Epithelial cell of esophagus (primary cell): ENCODE measurements at regions not wholly inside any gene's neighbourhood (a gene's known extent, or its start where the extent isn't known, plus 50 kb on each side); places are given as distances from the start of the nearest gene placed in this dataset.

Experiments used
- DNase-seq: peaks from one replicate; pipeline ENCODE4 v3.0.0; 2010; ENCODE audit warnings: low read depth
- H3K4me3 ChIP-seq: 2 replicates; pipeline ENCODE4 v1.5.1; 2011; ENCODE audit warnings: mild to moderate bottlenecking, low read length, control low read depth
- TF ChIP-seq, protein P1 (sequence below): IDR thresholded peaks from 2 replicates; pipeline ENCODE4 v1.5.1; 2011; ENCODE audit warnings: low read depth, mild to moderate bottlenecking, low read length, control low read depth, inconsistent platforms; ENCODE audit not compliant: insufficient read depth; ENCODE audit errors: missing control alignments

DNA sequence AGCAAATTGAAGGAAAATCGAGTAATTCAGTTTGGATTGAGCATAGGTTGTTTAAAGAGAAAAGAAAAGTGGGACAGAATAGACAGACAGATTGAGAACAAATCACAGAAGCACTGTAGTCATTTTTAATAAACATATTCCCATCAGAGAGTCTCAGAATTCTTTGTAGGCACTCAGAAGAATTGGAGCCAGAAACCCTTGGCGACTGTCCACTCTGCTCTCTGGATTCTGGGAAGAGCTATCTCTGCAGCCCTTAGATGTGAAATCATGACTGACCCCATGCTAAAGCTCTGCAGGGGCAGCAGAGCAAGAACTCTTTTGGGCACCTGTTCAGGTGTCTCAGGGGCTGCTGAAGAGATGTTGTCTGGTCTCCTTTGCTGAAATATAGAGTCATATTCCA, 223.7 kb upstream of the KIRREL3 start:
- DNase-seq, result no peak
- TF ChIP-seq, protein P1, sequence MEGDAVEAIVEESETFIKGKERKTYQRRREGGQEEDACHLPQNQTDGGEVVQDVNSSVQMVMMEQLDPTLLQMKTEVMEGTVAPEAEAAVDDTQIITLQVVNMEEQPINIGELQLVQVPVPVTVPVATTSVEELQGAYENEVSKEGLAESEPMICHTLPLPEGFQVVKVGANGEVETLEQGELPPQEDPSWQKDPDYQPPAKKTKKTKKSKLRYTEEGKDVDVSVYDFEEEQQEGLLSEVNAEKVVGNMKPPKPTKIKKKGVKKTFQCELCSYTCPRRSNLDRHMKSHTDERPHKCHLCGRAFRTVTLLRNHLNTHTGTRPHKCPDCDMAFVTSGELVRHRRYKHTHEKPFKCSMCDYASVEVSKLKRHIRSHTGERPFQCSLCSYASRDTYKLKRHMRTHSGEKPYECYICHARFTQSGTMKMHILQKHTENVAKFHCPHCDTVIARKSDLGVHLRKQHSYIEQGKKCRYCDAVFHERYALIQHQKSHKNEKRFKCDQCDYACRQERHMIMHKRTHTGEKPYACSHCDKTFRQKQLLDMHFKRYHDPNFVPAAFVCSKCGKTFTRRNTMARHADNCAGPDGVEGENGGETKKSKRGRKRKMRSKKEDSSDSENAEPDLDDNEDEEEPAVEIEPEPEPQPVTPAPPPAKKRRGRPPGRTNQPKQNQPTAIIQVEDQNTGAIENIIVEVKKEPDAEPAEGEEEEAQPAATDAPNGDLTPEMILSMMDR, result no peak

DNA sequence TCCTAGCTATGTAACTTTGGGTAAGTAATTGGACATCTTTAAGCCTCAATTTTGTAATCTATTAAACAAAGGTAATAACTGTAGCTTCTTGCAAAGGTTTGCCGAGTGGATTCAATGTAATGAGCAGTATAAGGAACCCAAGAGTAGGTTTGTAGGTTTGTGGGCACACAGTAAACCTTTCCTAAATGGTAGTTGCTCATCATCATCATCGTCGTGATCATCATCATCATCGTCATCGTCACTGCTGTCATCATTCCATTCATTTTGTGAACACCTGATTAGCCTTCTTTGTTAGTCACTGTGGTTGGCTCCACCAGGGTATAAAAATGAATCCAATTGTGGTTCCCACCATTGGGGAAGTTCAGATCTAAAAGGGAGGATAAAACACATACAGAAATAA, 223.1 kb upstream of the KIRREL3 start:
- TF ChIP-seq, protein P1, result no peak
- DNase-seq, result no peak
- no peak overlapping the region for H3K4me3 ChIP-seq

More for the DNA sequence above, 223.7 kb upstream of the KIRREL3 start:
- H3K4me3 ChIP-seq, result no peak overlapping the region

DNA sequence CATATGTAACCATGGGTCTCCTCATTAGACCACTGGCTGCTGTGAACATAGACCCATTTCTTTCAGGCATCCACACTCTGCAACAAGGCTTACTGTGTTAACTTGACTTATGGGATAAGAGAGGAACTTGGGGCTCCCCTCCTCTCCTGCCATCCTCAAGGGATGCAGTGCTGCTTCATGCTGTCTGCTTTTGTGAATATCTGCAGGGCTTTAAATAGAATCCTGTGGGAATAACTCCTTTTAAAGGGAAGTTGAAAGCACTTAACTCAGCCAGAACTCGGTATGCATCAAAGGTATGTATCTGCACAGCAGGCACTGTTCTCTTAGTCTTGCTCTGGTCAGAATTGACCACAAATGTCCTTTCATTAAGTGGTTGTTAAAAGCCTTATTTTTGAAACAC, 222.5 kb upstream of the KIRREL3 start:
- no peak for DNase-seq
- H3K4me3 ChIP-seq, result no peak overlapping the region
- TF ChIP-seq, protein P1, result no peak

DNA sequence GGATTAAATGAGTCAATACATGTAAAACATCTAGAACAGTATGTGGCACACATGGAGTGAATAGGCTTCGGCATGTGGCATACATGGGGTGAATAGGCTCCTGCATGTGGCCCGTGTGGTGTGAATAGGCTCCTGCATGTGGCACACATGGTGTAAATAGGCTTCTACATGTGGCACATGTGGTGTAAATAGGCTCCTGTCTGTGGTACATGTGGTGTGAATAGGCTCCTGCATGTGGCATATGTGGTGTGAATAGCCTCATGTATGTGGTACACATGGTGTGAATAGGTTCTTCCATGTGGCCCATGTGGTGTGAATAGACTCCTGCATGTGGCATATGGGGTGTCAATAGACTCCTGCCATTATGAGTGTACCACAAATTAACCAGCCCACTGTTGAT, 219.1 kb upstream of the KIRREL3 start:
- DNase-seq, result no peak
- no peak overlapping the region for H3K4me3 ChIP-seq
- TF ChIP-seq, protein P1, result no peak

DNA sequence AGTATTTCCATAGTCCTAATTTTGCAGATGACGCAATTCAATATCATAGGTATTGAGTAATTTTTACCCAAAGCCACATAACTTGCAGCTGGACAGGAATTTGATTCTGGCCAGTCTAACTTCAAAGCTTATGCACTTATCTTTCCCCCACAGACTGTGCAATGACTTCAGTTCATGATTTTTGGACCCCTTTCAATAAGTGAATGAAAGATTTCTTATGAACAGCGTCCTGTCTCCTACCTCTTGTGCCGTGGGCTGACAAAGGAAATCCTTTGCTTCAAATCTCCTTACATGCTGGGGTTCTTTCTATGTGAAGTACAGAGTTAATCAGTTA, 217.7 kb upstream of the KIRREL3 start:
- no peak for DNase-seq
- TF ChIP-seq, protein P1, result no peak
- H3K4me3 ChIP-seq, result no peak overlapping the region

DNA sequence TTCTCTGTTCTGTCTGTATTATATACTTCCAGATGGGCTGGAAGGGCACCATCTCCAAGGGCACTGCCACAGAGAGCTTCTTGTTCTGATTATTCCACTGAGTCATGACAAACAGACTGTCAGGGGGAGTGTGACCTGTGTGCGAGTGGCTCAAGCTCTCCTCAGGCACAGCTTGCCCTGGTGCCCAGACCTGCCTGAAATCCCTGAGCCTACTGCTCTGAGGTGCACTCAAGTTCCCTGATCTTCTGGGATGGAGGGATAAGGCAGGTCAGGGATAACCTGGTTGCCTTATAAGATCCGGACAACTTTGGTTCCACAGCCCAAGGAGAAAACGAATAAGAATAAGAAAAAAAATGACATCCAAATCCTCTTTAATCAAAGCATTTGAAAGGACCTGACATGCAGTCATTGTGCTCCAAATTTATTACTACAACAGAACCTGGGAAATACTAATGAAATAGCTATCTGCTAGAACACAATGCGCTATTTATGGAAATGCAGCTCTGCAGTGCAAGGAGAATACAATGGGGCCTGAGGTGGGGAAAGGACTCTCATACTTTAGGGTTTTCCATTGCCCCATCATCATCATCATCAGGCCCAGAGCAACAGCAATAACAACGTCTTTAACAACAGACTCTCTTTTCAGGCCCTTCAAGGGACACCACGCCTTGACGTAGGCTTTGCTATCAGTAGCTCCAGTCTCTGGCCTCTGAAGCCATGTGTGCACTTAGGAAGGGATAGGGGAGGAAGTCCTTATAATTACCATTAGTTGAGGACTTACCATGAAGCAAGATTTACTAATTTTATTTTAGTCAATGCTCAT, 217.1 kb upstream of the KIRREL3 start:
- no peak for DNase-seq
- no peak overlapping the region for H3K4me3 ChIP-seq
- TF ChIP-seq, protein P1, result no peak

DNA sequence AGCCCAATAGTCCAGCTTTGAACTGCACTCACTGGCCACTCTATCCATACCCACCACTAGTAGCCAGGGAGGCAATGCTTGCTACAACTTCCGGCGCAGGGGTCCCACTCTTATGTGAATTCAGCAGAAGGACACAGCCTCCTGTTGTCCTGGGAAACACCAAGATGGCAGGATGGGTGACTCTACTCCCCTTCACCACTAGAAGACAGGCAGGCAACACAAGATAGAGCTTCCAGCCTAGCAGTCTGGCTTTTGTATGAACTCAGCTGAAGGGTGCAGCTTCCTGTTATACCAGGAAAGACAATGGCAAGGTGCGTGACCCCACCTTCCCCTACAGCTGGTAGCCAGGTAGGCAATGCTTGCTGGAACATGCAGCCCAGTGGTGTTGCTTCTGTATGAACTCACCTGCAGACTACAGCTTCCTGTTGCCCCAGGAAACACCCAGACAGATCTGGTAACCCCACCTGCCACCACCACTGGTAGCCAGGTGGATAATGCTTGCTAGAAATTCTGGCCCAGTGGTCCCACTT, 205.2 kb upstream of the KIRREL3 start:
- TF ChIP-seq, protein P1, result no peak
- no peak overlapping the region for H3K4me3 ChIP-seq

More for the DNA sequence above, 205.2 kb upstream of the KIRREL3 start:
- DNase-seq, result no peak
